H9 (cell line): ENCODE measurements at regions not wholly inside any gene's neighbourhood (a gene's known extent, or its start where the extent isn't known, plus 50 kb on each side); places are given as distances from the start of the nearest gene placed in this dataset.

Experiments used
- DNase-seq: peaks from one replicate; pipeline ENCODE4 v3.0.0-alpha.2; 2017
- H2AFZ ChIP-seq: one replicate; pipeline ENCODE4 v1.6.1; 2013; ENCODE audit warnings: mild to moderate bottlenecking, low read length, control low read depth, moderate library complexity
- H2AK5ac ChIP-seq: 2 replicates; pipeline ENCODE4 v1.6.1; 2013; ENCODE audit warnings: low read length, control low read depth, mixed read lengths; ENCODE audit not compliant: insufficient read length
- H2BK120ac ChIP-seq: one replicate; pipeline ENCODE4 v1.6.1; 2013; ENCODE audit warnings: low read depth, mild to moderate bottlenecking, low read length, control low read depth, inconsistent platforms; ENCODE audit not compliant: poor library complexity, severe bottlenecking
- H2BK12ac ChIP-seq: 2 replicates; pipeline ENCODE4 v1.6.1; 2013; ENCODE audit warnings: low read length, control low read depth, mixed read lengths, low read depth; ENCODE audit not compliant: insufficient read length
- H2BK15ac ChIP-seq: 2 replicates; pipeline ENCODE4 v1.6.1; 2013; ENCODE audit warnings: low read depth, low read length, control low read depth
- H2BK20ac ChIP-seq: one replicate; pipeline ENCODE4 v1.6.1; 2013; ENCODE audit warnings: low read depth, mild to moderate bottlenecking, low read length, control low read depth, inconsistent platforms; ENCODE audit not compliant: poor library complexity, severe bottlenecking
- H2BK5ac ChIP-seq: 2 replicates; pipeline ENCODE4 v1.6.1; 2013; ENCODE audit warnings: low read length, control low read depth, mixed read lengths; ENCODE audit not compliant: insufficient read length
- H3K14ac ChIP-seq: 2 replicates; pipeline ENCODE4 v1.6.1; 2013; ENCODE audit warnings: low read length, control low read depth; ENCODE audit not compliant: insufficient read depth
- H3K18ac ChIP-seq: 2 replicates; pipeline ENCODE4 v1.6.1; 2013; ENCODE audit warnings: low read depth, mild to moderate bottlenecking, mixed read lengths, low read length, control low read depth; ENCODE audit not compliant: insufficient read length
- H3K23ac ChIP-seq: 2 replicates; pipeline ENCODE4 v1.6.1; 2013; ENCODE audit warnings: low read length, control low read depth, mixed read lengths, low read depth; ENCODE audit not compliant: insufficient read length
- H3K23me2 ChIP-seq: 2 replicates; pipeline ENCODE4 v1.6.1; 2013; ENCODE audit warnings: low read depth, mild to moderate bottlenecking, mixed read lengths, low read length, control low read depth; ENCODE audit not compliant: insufficient read length, poor library complexity, severe bottlenecking
- H3K27ac ChIP-seq: 2 replicates; pipeline ENCODE4 v1.5.1; 2013; ENCODE audit warnings: low read length, control low read depth, mixed read lengths, low read depth; ENCODE audit not compliant: insufficient read length
- H3K27me3 ChIP-seq: 2 replicates; pipeline ENCODE4 v1.6.1; 2013; ENCODE audit warnings: low read length, control low read depth, inconsistent platforms; ENCODE audit not compliant: insufficient read depth
- H3K4ac ChIP-seq: 2 replicates; pipeline ENCODE4 v1.6.1; 2013; ENCODE audit warnings: low read depth, mild to moderate bottlenecking, control low read depth, inconsistent platforms, low read length, moderate library complexity
- H3K4me1 ChIP-seq: 2 replicates; pipeline ENCODE4 v1.6.1; 2013; ENCODE audit warnings: low read length, control low read depth, inconsistent platforms; ENCODE audit not compliant: insufficient read depth
- H3K4me2 ChIP-seq: 2 replicates; pipeline ENCODE4 v1.6.1; 2013; ENCODE audit warnings: low read length, control low read depth, mixed read lengths; ENCODE audit not compliant: insufficient read length, insufficient read depth
- H3K56ac ChIP-seq: 2 replicates; pipeline ENCODE4 v1.6.1; 2013; ENCODE audit warnings: low read depth, mild to moderate bottlenecking, mixed read lengths, low read length, control low read depth; ENCODE audit not compliant: insufficient read length
- H3K79me1 ChIP-seq: 2 replicates; pipeline ENCODE4 v1.6.1; 2013; ENCODE audit warnings: low read depth, mild to moderate bottlenecking, moderate library complexity, low read length, control low read depth, inconsistent platforms; ENCODE audit not compliant: insufficient read depth, poor library complexity, severe bottlenecking
- H3K79me2 ChIP-seq: 2 replicates; pipeline ENCODE4 v1.6.1; 2013; ENCODE audit warnings: low read length, control low read depth, inconsistent platforms; ENCODE audit not compliant: insufficient read depth
- H3K9ac ChIP-seq: 2 replicates; pipeline ENCODE4 v1.6.1; 2013; ENCODE audit warnings: low read length, control low read depth, mixed read lengths; ENCODE audit not compliant: insufficient read length; ENCODE audit errors: extremely low read depth
- H3K9me3 ChIP-seq: one replicate; pipeline ENCODE4 v1.6.1; 2013; ENCODE audit warnings: low read depth, low read length, inconsistent platforms; ENCODE audit not compliant: control insufficient read depth
- H3T11ph ChIP-seq: one replicate; pipeline ENCODE4 v1.6.1; 2013; ENCODE audit warnings: mild to moderate bottlenecking, low read length, control low read depth, inconsistent platforms
- H4K20me1 ChIP-seq: one replicate; pipeline ENCODE4 v1.6.1; 2013; ENCODE audit not compliant: control insufficient read depth, insufficient read length, insufficient read depth
- H4K5ac ChIP-seq: 2 replicates; pipeline ENCODE4 v1.6.1; 2013; ENCODE audit warnings: low read depth, mild to moderate bottlenecking, mixed read lengths, low read length, control low read depth; ENCODE audit not compliant: insufficient read length
- H4K8ac ChIP-seq: replicated peaks from 2 replicates; pipeline ENCODE4 v1.6.1; 2013; ENCODE audit warnings: low read length, control low read depth, mixed read lengths, low read depth; ENCODE audit not compliant: insufficient read length
- H4K91ac ChIP-seq: 2 replicates; pipeline ENCODE4 v1.6.1; 2013; ENCODE audit warnings: low read depth, mild to moderate bottlenecking, moderate library complexity, mixed read lengths, low read length, control low read depth; ENCODE audit not compliant: insufficient read length
- H3K27ac Mint-ChIP-seq, 3 experiments: 2 replicates in 2 of 3; 3 replicates in 1 of 3; pipeline ENCODE4 v1.8.0; 2020 to 2021; ENCODE audit warnings: mixed read lengths in 3 of 3, mild to moderate bottlenecking in 1 of 3, moderate library complexity in 1 of 3
- H3K27me3 Mint-ChIP-seq: 2 replicates; pipeline ENCODE4 v1.8.0; 2021; ENCODE audit warnings: low read depth, mild to moderate bottlenecking, moderate library complexity, mixed read lengths
- H3K36me3 Mint-ChIP-seq, 3 experiments: 2 replicates in 2 of 3; 3 replicates in 1 of 3; pipeline ENCODE4 v1.8.0; 2020 to 2021; ENCODE audit warnings: low read depth in 3 of 3, mixed read lengths in 3 of 3; ENCODE audit not compliant: insufficient read depth in 1 of 3
- H3K4me1 Mint-ChIP-seq, 2 experiments: 2 replicates each; pipeline ENCODE4 v1.8.0; 2020; ENCODE audit warnings: mixed read lengths in 2 of 2
- H3K4me3 Mint-ChIP-seq, 2 experiments: 2 replicates in 1 of 2; 3 replicates in 1 of 2; pipeline ENCODE4 v1.8.0; 2020 to 2021; ENCODE audit warnings: mild to moderate bottlenecking in 2 of 2, mixed read lengths in 2 of 2, moderate library complexity in 1 of 2
- H3K9me3 Mint-ChIP-seq, 2 experiments: 2 replicates in 1 of 2; 3 replicates in 1 of 2; pipeline ENCODE4 v1.8.0; 2020; ENCODE audit warnings: mild to moderate bottlenecking in 2 of 2, mixed read lengths in 2 of 2, moderate library complexity in 1 of 2
- WGBS: extraction: QIAGEN DNeasy Blood & Tissue Kit; methylation state at CpG from one replicate; pipeline ENCODE4 v1.1.7; 2013; ENCODE audit warnings: missing lambda C conversion rate, low lambda C conversion rate, mixed read lengths; ENCODE audit not compliant: insufficient read length; ENCODE audit errors: extremely low coverage; 5-methylcytosine and 5-hydroxymethylcytosine counted together
- TF ChIP-seq, protein P1 (sequence below): fragments of 200-600 bp; sonication (generic); conservative IDR thresholded peaks from 3 replicates; pipeline ENCODE4 v1.8.0; 2021; ENCODE audit warnings: antibody characterized with exemption, mild to moderate bottlenecking

DNA sequence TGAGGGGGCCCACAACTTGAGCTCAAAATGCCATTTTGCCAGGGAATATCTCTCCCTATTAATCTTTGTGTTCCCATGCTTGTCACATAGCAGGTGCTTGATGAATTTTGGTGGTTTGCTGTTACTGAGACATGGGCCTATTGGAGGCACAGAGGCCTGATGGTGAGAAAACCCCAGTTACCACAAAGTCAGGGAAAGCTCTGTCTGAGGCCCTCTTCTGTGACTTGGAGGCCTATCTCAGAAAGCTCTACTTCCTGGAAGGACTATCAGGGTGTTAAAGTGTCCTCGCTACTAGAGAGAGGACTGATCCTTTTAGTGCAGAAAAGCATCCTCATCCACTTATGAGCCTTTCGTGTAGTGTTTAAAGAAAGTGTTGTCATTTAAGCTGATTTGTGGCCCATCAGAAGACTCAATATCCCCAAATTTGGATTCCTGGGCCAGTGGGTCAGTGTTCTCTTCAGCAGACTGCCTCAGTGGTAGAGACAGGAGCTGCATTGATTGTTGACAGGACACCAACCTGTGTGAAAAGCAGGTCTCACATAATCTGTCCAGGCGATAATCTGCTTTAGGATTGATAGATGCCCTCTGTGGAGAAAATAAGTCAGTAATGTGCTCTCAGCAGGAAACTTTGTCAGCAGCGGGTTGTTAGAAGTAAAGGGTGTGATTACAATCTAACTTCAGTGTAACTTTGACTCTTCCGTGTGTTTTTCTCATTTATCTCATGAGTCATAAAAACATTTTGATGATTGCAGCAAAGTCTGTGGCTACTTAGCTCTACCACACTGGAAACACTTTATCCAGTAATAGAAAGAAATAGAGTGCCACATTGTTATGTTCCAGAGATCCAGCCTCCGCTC is 121.0 kb downstream of the AKAP11 start:
- Histone ChIP-seq H2BK15ac (no peak overlapping the region), H3K4me2 (no peak overlapping the region), H3K9me3 (no peaks in the 10 kb centered on the region), H3K79me1 (no peaks in the 10 kb centered on the region), H3K14ac (no peak overlapping the region), H3K23ac (no peak overlapping the region), H4K91ac (no peak overlapping the region), H2AK5ac (no peak overlapping the region), H3K56ac (no peak overlapping the region), H2BK20ac (no peak overlapping the region), H2BK120ac (no peak overlapping the region), H2BK12ac (no peak overlapping the region), H2BK5ac (no peak overlapping the region), H3K9ac (no peak overlapping the region), H4K20me1 (no peaks in the 10 kb centered on the region), H3K23me2 (no peaks in the 10 kb centered on the region), H4K5ac (no peak overlapping the region), H2AFZ (no peak overlapping the region), H3K79me2 (no peaks in the 10 kb centered on the region), H4K8ac (no peak overlapping the region), H3T11ph (no peak overlapping the region), H3K27me3 (no peaks in the 10 kb centered on the region), H3K4me1 (no peaks in the 10 kb centered on the region), H3K4ac (no peak overlapping the region), H3K27ac (no peak overlapping the region), H3K18ac (no peak overlapping the region)
- no CpG with 5 or more reads among the region's 6 CpGs for WGBS
- Mint-ChIP-seq H3K27me3 (no peaks in the 10 kb centered on the region), H3K4me1 (peaks cover 6% of the 10 kb centered on the region in 2 experiments; a peak in 3 of 4 replicates), H3K36me3 (peaks cover 0 to 1% (median 0%) of the 10 kb centered on the region in 3 experiments; a peak in 2 of 7 replicates), H3K27ac (no peak overlapping the region), H3K4me3 (no peak overlapping the region), H3K9me3 (no peaks in the 10 kb centered on the region; a peak in 2 of 5 replicates)
- DNase-seq: no peak
- TF ChIP-seq, protein P1, sequence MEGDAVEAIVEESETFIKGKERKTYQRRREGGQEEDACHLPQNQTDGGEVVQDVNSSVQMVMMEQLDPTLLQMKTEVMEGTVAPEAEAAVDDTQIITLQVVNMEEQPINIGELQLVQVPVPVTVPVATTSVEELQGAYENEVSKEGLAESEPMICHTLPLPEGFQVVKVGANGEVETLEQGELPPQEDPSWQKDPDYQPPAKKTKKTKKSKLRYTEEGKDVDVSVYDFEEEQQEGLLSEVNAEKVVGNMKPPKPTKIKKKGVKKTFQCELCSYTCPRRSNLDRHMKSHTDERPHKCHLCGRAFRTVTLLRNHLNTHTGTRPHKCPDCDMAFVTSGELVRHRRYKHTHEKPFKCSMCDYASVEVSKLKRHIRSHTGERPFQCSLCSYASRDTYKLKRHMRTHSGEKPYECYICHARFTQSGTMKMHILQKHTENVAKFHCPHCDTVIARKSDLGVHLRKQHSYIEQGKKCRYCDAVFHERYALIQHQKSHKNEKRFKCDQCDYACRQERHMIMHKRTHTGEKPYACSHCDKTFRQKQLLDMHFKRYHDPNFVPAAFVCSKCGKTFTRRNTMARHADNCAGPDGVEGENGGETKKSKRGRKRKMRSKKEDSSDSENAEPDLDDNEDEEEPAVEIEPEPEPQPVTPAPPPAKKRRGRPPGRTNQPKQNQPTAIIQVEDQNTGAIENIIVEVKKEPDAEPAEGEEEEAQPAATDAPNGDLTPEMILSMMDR: no peak
